Kidney epithelial cell (primary cell): ENCODE measurements at regions not wholly inside any gene's neighbourhood (a gene's known extent, or its start where the extent isn't known, plus 50 kb on each side); places are given as distances from the start of the nearest gene placed in this dataset.

Experiments
- DNase-seq: peaks from one replicate; pipeline ENCODE4 v3.0.0-alpha.2; 2010; ENCODE audit warnings: low read depth
- H3K27me3 ChIP-seq: 2 replicates; pipeline ENCODE4 v1.6.0; 2011; ENCODE audit warnings: low read length; ENCODE audit not compliant: control insufficient read depth, insufficient read depth
- H3K36me3 ChIP-seq: 2 replicates; pipeline ENCODE4 v1.5.1; 2011; ENCODE audit warnings: low read length; ENCODE audit not compliant: control insufficient read depth, insufficient read depth
- H3K4me3 ChIP-seq: 2 replicates; pipeline ENCODE4 v1.5.1; 2011; ENCODE audit warnings: low read depth, mild to moderate bottlenecking, control low read depth, low read length
- TF ChIP-seq, protein P1 (sequence below): IDR thresholded peaks from 2 replicates; pipeline ENCODE4 v1.5.1; 2011; ENCODE audit warnings: mild to moderate bottlenecking, moderate library complexity, low read length, control low read depth, inconsistent platforms; ENCODE audit not compliant: insufficient read depth, poor library complexity, severe bottlenecking

DNA sequence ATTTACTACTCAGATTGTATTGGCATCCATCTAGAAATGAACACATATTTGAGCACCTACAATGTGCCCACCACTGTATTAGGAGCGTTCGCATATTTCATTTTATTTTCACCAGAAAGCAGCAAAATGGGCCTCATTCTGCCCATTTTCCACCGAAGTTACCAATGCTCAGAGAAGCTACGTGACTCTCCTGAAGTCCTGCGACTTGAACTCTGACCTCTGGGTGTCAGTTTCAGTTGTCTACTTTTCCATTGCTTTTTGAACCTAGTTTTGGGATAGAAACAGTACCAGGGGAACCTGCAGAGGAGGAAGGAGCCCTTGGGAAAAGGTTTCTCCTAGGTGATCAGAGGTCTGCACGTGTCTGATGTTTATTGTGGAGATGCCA lies 139.1 kb upstream of the SDK2 start:
- TF ChIP-seq, protein P1, sequence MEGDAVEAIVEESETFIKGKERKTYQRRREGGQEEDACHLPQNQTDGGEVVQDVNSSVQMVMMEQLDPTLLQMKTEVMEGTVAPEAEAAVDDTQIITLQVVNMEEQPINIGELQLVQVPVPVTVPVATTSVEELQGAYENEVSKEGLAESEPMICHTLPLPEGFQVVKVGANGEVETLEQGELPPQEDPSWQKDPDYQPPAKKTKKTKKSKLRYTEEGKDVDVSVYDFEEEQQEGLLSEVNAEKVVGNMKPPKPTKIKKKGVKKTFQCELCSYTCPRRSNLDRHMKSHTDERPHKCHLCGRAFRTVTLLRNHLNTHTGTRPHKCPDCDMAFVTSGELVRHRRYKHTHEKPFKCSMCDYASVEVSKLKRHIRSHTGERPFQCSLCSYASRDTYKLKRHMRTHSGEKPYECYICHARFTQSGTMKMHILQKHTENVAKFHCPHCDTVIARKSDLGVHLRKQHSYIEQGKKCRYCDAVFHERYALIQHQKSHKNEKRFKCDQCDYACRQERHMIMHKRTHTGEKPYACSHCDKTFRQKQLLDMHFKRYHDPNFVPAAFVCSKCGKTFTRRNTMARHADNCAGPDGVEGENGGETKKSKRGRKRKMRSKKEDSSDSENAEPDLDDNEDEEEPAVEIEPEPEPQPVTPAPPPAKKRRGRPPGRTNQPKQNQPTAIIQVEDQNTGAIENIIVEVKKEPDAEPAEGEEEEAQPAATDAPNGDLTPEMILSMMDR: no peak
- Histone ChIP-seq H3K27me3 (peaks cover 19% of the 10 kb centered on the region), H3K36me3 (no peaks in the 10 kb centered on the region), H3K4me3 (no peak overlapping the region)
- DNase-seq: no peak

DNA sequence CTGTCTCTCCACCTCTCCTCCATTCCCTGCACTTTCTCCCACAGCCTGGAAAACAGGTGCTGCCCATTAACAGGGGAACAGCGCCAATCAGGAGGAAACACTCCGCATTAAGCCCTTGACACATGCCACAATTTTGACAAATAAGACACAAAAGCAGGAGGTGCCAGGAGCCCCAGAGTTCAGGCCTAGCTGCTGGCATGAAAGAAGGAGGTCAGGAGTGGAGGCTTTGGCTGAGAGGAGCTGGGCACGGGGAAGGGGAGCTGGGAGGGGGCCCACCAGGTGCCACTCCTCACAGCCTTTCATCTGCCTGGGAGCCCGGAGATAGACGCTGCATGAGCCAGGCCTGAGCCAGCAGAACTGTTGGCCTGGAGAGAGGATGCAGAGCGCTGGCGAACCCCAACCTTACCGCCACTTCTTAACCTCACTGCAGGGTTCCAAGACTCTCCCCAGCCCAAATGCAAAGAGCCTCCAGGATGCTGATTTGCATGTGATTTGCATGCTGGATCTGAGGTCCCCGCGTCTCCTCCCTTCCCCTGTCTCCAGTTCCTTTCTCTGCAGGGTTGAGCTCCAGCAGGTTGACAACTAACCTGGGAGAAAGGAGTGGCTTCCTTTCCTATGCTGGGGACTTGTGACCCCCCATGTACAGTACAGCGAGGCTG lies 139.8 kb upstream of the SDK2 start:
- Histone ChIP-seq H3K4me3 (no peak overlapping the region), H3K27me3 (peaks cover 19% of the 10 kb centered on the region), H3K36me3 (no peaks in the 10 kb centered on the region)
- DNase-seq: no peak
- TF ChIP-seq, protein P1: no peak

DNA sequence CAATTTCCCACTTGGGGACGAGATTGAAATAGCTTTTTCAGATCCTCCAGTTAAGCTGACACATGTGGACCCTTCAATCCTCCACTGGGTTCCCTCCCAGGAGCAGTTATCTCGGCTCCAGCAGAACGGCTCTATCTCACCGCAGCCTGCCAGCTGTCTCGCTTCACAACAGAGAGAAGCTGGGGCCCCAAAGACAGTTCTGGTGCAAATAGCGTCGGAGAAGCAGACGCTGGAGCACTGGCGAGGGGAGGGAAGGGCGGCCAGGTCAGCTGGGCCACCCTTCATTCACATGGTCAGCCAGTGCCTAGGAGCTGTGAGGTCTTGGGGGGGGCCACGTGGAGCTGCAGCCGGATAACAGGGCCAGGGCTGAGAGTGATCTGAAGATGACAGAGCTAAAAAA lies 141.3 kb upstream of the SDK2 start:
- H3K36me3 ChIP-seq: no peaks in the 10 kb centered on the region
- TF ChIP-seq, protein P1: no peak
- no peak overlapping the region for H3K4me3 ChIP-seq
- H3K27me3 ChIP-seq: peaks cover 19% of the 10 kb centered on the region
- no peak for DNase-seq

DNA sequence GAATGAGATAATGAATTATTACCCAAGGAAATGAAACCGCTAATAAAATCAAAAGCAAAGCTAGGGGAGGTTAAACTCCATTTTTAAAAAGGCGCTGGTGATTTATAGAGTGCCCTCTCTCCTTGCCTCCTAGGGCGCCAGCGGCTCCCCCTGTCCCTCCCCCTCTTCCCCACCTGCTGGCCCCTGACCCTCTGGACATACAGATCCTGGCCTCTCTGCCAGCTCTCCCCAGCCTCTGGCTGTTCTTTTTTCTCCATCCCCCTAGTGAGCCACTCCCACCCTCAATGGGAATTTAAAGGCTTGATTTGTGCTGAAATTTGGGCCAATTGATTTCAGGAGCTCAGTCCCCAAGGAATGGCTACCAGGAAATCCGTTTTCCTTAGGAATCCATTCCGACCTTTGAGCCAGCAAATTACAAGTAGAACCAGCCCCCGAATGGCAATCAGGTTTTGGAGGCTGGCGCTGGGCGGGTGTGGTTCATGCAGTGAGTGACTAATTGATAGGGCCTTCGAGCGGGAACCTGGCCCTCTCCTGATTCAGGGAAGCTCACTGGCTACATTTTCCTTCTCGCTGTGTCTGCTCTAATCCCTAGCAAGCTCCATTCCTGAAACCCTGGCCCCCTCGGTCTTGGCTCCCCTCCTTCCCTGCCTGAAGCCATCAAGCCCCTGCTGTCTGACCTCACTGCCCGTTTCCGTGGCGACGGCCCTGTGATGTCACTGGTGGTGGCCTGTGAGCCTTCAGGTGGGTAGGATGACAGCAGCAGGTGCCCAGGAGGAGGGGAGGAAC lies 141.9 kb upstream of the SDK2 start:
- TF ChIP-seq, protein P1: no peak
- no peaks in the 10 kb centered on the region for H3K36me3 ChIP-seq
- no peak overlapping the region for H3K4me3 ChIP-seq
- H3K27me3 ChIP-seq: peaks cover 19% of the 10 kb centered on the region
- DNase-seq: no peak

DNA sequence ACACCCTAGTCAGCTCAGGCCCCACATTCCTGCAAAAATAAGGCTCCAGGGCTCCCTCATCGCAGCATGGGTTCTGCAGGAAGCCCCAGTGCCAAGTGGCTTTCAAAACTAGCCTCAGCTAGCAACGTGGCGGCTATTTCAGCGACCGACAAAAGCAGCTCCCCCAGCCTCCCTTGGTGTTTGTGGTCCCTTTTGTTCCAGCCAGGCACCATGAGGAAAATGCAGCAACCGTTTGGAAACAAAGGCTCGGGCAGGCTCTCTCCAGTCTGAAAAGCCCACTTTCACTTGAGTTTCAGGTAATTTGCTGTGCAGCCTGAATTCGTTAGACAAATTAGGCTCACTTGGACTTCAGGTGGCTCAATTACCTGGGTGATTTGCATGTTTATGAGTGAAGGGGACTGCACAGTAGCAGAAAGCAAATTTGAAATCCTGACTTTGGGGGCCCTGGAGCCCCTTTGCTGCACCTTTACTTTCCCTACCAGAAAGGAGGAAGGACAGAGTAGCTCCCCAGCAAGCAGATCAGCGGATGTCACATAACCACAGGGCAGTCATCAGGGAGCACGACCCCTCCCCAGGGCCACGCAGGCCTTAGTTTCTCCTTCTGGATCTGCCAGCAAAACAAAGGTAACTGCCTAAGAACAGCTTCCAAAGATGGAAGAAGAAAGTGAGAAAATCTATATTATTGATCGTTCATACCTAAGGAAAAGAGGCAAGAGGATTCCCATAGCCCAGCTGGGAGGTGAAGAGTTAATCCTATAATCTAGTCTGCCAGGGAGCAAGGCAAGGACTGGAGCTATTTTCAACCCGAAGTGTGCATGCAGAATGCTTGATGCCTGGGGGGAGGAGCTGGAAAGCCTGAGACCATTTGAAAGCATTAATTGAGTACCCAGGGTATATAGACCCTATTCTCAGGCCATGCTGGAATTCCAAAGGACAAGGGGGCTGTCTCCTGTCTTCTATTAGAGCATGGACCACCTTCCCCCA lies 143.1 kb upstream of the SDK2 start:
- H3K27me3 ChIP-seq: peaks cover 19% of the 10 kb centered on the region
- no peak overlapping the region for H3K4me3 ChIP-seq
- H3K36me3 ChIP-seq: no peaks in the 10 kb centered on the region
- TF ChIP-seq, protein P1: no peak
- no peak for DNase-seq
